ENCODE measurements at regions not wholly inside any gene's neighbourhood (a gene's known extent, or its start where the extent isn't known, plus 50 kb on each side); places are given as distances from the start of the nearest gene placed in this dataset.

DNA sequence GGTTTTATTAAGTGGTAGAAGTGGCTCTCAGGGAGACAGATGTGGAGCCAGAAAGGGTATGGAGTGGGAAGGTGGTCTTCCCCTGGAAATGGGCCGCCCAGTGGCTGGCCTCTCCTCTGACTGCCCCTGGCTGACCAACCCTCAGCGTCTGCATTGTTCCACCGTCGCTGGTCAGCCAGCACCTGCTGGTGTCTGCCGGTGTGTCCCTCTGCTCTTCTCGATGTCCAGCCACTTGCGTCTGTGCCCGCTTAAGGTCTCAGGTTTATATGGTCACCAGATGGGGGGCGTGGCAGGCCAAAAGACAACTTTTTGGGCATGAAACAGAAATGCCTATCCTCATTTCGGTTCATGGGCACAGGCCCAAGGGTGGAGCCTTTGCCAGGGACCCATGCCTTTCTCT is 1221.5 kb downstream of the JRKL start:
- TF ChIP-seq, protein P1, sequence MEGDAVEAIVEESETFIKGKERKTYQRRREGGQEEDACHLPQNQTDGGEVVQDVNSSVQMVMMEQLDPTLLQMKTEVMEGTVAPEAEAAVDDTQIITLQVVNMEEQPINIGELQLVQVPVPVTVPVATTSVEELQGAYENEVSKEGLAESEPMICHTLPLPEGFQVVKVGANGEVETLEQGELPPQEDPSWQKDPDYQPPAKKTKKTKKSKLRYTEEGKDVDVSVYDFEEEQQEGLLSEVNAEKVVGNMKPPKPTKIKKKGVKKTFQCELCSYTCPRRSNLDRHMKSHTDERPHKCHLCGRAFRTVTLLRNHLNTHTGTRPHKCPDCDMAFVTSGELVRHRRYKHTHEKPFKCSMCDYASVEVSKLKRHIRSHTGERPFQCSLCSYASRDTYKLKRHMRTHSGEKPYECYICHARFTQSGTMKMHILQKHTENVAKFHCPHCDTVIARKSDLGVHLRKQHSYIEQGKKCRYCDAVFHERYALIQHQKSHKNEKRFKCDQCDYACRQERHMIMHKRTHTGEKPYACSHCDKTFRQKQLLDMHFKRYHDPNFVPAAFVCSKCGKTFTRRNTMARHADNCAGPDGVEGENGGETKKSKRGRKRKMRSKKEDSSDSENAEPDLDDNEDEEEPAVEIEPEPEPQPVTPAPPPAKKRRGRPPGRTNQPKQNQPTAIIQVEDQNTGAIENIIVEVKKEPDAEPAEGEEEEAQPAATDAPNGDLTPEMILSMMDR (conservative IDR thresholded peaks at IDR 0.05; ENCODE audit: low read depth in 2 of 2) = no peak
- TF ChIP-seq, protein P2, sequence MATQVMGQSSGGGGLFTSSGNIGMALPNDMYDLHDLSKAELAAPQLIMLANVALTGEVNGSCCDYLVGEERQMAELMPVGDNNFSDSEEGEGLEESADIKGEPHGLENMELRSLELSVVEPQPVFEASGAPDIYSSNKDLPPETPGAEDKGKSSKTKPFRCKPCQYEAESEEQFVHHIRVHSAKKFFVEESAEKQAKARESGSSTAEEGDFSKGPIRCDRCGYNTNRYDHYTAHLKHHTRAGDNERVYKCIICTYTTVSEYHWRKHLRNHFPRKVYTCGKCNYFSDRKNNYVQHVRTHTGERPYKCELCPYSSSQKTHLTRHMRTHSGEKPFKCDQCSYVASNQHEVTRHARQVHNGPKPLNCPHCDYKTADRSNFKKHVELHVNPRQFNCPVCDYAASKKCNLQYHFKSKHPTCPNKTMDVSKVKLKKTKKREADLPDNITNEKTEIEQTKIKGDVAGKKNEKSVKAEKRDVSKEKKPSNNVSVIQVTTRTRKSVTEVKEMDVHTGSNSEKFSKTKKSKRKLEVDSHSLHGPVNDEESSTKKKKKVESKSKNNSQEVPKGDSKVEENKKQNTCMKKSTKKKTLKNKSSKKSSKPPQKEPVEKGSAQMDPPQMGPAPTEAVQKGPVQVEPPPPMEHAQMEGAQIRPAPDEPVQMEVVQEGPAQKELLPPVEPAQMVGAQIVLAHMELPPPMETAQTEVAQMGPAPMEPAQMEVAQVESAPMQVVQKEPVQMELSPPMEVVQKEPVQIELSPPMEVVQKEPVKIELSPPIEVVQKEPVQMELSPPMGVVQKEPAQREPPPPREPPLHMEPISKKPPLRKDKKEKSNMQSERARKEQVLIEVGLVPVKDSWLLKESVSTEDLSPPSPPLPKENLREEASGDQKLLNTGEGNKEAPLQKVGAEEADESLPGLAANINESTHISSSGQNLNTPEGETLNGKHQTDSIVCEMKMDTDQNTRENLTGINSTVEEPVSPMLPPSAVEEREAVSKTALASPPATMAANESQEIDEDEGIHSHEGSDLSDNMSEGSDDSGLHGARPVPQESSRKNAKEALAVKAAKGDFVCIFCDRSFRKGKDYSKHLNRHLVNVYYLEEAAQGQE (IDR thresholded peaks at IDR 0.05; ENCODE audit: unreplicated experiment) = no peak
- no peak for TF ChIP-seq ZNF331 (CRISPR knock-in tag; IDR thresholded peaks at IDR 0.05; ENCODE audit: low read depth)
- TF ChIP-seq POLR2AphosphoS5 (IDR thresholded peaks at IDR 0.05; ENCODE audit: low read depth) = no peak
- no peak for TF ChIP-seq EZH2 (IDR thresholded peaks at IDR 0.05; ENCODE audit: low read depth, unreplicated experiment)
- no peak for TF ChIP-seq EZH2phosphoT487 (IDR thresholded peaks at IDR 0.05; ENCODE audit: unreplicated experiment)
- no peak for TF ChIP-seq CREB1 (CRISPR knock-in tag; IDR thresholded peaks at IDR 0.05; ENCODE audit: low read depth)
- TF ChIP-seq ZNF114 (CRISPR knock-in tag; IDR thresholded peaks at IDR 0.05) = no peak
- TF ChIP-seq, protein P3, sequence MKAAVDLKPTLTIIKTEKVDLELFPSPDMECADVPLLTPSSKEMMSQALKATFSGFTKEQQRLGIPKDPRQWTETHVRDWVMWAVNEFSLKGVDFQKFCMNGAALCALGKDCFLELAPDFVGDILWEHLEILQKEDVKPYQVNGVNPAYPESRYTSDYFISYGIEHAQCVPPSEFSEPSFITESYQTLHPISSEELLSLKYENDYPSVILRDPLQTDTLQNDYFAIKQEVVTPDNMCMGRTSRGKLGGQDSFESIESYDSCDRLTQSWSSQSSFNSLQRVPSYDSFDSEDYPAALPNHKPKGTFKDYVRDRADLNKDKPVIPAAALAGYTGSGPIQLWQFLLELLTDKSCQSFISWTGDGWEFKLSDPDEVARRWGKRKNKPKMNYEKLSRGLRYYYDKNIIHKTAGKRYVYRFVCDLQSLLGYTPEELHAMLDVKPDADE (IDR thresholded peaks at IDR 0.05) = no peak
- TF ChIP-seq JUNB (IDR thresholded peaks at IDR 0.05; ENCODE audit: unreplicated experiment) = no peak
- TF ChIP-seq NANOG (IDR thresholded peaks at IDR 0.05; ENCODE audit: borderline replicate concordance) = no peak

Measured in GM23338 (cell line).